ENCODE measurements at regions not wholly inside any gene's neighbourhood (a gene's known extent, or its start where the extent isn't known, plus 50 kb on each side); places are given as distances from the start of the nearest gene placed in this dataset.
A peak's percentile ranks its signal among the peaks of the same experiment; 100 is the strongest.

DNA sequence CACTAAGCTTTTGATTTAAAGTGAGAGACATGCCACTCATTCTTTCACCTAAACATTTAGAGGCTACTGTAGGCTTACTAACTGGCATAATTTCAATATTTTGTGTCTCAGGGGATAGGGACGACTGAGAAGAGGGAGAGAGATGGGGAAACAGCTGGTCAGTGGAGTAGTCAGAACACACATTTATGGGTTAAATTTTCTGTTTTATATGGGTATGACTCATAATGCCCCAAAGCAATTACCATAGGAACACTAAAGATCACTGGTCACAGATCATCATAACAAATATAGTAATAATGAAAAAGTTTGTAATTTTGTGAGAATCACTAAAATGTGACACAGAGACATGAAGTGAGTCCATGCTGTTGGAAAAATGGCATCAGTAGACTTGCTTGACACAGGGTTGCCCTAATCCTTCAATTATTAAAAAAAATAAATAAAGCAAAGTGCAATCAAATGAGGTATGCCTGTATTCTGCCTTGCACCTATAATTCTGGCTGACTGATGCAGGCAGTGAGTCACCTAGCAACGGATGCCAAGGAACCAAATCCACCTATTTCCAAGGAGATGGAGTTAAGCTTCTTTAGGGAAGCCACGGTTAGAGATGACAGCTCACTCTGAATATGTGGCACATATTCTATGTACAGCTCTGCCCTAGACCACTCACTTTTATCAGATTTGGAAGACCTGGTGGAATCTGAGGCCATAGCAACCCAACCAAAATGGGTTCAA is 166.1 kb downstream of the MARCHF11 start:
- DNase-seq: no peak

DNA sequence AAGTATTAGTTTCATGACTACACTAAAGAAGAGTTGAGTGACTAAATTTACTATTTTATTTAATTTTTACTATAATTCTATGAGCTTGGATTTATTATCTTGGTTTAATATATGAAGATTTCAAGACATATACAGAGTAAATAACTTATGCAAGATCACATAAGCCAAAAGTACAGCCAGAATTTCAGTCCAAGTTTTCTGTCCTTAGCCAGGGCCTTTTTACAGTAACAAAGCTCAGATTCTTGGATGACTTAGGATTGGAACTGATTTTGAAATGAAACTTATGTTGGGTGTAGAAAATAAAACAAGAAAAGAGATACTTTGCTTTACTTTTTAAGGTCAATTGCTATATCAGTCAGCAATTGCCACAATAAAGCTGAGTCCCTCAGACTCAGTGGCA is 170.3 kb downstream of the MARCHF11 start:
- DNase-seq: no peak

- DNase-seq: no peak
Measured at GRCh38 chr5:16007750-16008415, 171.7 kb downstream of the MARCHF11 start.

GRCh38 chr5:16005225-16005624 is 174.4 kb downstream of the MARCHF11 start:
- DNase-seq: no peak

GRCh38 chr5:16000056-16000455 is 179.5 kb downstream of the MARCHF11 start:
- DNase-seq: no peak

DNA sequence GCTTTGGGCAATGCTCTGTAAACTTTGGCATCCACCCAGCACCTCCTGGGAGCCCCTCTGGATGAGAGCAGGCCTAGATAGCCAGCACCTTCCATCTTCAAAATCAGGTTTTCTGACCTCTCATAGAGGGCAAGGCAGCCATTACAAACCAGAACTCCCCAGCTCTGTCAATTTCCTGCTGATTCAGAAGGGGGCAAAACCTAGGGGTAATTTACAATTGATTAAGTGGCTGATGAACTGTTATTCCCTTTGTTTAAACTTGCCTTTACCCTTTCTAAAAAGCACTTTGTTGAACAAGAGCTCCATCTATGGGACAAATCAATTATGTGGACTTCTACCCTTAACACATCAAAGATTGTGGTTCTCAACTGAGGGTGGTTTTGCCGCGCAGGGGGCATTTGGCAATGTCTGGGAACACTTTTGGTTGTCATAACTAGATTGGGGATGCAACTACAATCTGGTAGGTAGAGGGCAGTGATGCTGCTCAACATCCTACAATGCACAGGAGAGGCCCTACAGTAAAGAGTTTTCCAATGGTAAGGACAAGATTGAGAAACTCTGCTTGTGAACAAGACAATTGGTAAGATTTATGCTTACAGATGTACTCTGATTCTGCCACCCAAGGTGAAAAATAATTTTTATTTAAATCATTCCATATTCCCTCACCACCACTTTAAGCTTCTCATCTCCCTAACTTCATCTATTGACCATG is 184.1 kb downstream of the MARCHF11 start:
- peak in 1 of 2 experiments; percentile 15 for DNase-seq

- DNase-seq: no peak
Measured at GRCh38 chr5:15993919-15994318, 185.7 kb downstream of the MARCHF11 start.

DNA sequence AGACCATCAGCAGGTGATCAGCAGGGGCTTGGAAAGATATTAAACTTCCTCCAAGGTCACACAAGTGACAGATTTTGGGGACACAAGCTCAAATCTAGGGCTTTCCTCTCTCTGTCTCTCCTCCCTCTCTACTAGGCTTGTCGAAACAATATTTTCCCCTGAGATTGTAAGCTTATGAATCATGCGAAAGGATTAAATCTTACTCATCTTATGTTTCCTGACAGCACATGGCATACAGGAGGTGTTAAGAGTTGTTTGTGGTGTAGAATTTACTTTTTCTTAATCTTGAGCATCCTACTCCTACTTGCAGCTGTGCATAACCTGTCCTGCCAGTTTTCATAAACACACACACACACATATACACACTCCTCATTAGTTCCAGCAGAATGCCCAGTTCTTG is 186.3 kb downstream of the MARCHF11 start:
- DNase-seq: no peak

- DNase-seq: no peak
Measured at GRCh38 chr5:15992918-15993317, 186.7 kb downstream of the MARCHF11 start.

DNA sequence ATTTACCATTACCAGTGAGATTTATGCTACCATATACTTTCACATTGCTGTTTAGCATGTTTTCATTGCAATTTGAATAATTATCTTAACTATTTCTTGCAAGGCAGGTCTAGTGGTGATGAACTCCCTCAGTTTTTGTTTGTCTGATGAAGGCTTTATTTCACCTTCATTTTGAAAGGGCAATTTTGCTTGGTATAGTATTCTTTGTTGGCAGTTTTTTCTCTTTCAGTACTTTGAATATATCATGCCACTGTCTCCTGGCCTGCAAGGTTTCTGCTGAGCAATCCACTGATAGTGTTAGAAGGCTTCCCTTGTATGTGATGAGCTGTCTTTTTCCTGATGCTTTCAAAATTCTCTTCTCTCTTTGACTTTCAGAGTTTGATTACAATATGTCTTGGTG is 188.0 kb downstream of the MARCHF11 start:
- DNase-seq: no peak
